ENCODE measurements at regions not wholly inside any gene's neighbourhood (a gene's known extent, or its start where the extent isn't known, plus 50 kb on each side); places are given as distances from the start of the nearest gene placed in this dataset.
"Not testable (repeated sequence)": the region's sequence is repeated elsewhere in the genome, so short reads cannot be mapped to it uniquely, and the experiment has no call there.

GRCh38 chr5:177664737-177665136 is 64.8 kb downstream of the B4GALT7 start:
- not testable (repeated sequence) for H3K4me1 ChIP-seq (ENCODE audit: control insufficient read depth, insufficient read depth, low read length, unreplicated experiment); H3K27me3 ChIP-seq (ENCODE audit: insufficient read depth, low read length); H3K79me2 ChIP-seq (ENCODE audit: control insufficient read depth, insufficient read depth, low read length, unreplicated experiment); H3K27ac ChIP-seq (ENCODE audit: low read depth, low read length); H3K4me3 ChIP-seq (ENCODE audit: low read depth, low read length); H3K36me3 ChIP-seq (ENCODE audit: insufficient read depth, low read length); H2AFZ ChIP-seq (ENCODE audit: low read length, unreplicated experiment)

GRCh38 chr5:177665172-177665571 is 65.2 kb downstream of the B4GALT7 start:
- not testable (repeated sequence) for H2AFZ ChIP-seq (ENCODE audit: low read length, unreplicated experiment); H3K4me1 ChIP-seq (ENCODE audit: control insufficient read depth, insufficient read depth, low read length, unreplicated experiment); H3K36me3 ChIP-seq (ENCODE audit: insufficient read depth, low read length); H3K27me3 ChIP-seq (ENCODE audit: insufficient read depth, low read length); H3K4me3 ChIP-seq (ENCODE audit: low read depth, low read length); H3K79me2 ChIP-seq (ENCODE audit: control insufficient read depth, insufficient read depth, low read length, unreplicated experiment); H3K27ac ChIP-seq (ENCODE audit: low read depth, low read length)

DNA sequence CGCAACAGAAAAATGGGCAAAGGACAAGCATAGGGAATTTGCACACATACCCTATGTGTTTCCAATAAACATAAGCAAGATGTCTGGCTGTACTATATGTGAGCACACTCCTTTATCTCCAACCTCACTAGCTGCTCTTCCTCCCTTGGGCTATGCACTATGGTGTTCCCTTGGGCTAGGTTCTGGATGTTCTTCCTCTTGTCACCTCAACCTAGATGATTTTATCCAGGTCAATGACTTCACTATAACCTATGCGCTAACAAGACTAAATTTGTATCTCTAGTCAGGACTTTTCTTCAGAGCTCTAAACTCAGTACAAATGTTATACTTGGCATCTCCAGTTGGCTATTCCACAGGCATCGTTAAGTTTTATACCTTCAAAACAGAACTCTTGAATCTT is 66.0 kb downstream of the B4GALT7 start:
- not testable (repeated sequence) for H3K36me3 ChIP-seq (ENCODE audit: insufficient read depth, low read length); H2AFZ ChIP-seq (ENCODE audit: low read length, unreplicated experiment); H3K79me2 ChIP-seq (ENCODE audit: control insufficient read depth, insufficient read depth, low read length, unreplicated experiment); H3K4me3 ChIP-seq (ENCODE audit: low read depth, low read length); H3K27me3 ChIP-seq (ENCODE audit: insufficient read depth, low read length); H3K4me1 ChIP-seq (ENCODE audit: control insufficient read depth, insufficient read depth, low read length, unreplicated experiment); H3K27ac ChIP-seq (ENCODE audit: low read depth, low read length)

DNA sequence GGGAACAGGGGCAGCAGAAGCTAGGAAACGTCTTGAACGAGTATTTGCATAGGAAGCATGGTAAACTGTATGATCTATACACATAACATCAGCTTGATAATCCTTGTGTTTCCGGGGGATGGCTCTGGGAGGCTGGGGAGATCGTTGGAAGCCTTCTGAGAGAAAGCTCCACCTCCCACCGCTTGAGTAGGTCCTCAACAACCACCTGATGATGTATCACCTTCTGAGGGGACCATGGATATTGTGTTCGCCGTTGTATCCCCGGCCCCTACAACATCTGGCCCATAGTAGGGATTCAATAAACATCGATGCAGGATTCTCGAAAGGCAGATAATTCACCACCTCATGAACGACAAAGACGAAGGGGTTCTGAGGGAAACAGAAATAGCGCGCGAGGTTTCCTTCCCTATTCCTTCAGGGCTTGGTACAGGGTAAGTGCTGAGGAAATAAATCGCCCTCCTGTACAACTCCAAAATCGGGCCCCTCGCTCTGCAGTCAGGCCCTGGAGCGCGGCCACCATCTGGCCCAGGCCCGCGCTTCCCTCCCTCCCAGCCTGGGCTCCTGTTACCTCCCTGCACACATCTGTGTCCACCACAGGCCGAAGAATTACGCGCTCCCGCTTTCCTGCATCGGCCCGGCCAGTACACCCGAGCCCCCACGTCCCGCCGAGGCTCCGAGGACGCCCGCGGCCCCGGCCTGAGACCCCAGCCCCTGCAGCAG is 71.3 kb downstream of the B4GALT7 start:
- H3K4me1 ChIP-seq (ENCODE audit: control insufficient read depth, insufficient read depth, low read length, unreplicated experiment); H3K27me3 ChIP-seq (ENCODE audit: insufficient read depth, low read length); H3K79me2 ChIP-seq (ENCODE audit: control insufficient read depth, insufficient read depth, low read length, unreplicated experiment); H3K36me3 ChIP-seq (ENCODE audit: insufficient read depth, low read length); H3K27ac ChIP-seq (ENCODE audit: low read depth, low read length); H2AFZ ChIP-seq (ENCODE audit: low read length, unreplicated experiment): not testable (repeated sequence)
- H3K4me3 ChIP-seq (ENCODE audit: low read depth, low read length) = peak overlapping the region; percentile 72

DNA sequence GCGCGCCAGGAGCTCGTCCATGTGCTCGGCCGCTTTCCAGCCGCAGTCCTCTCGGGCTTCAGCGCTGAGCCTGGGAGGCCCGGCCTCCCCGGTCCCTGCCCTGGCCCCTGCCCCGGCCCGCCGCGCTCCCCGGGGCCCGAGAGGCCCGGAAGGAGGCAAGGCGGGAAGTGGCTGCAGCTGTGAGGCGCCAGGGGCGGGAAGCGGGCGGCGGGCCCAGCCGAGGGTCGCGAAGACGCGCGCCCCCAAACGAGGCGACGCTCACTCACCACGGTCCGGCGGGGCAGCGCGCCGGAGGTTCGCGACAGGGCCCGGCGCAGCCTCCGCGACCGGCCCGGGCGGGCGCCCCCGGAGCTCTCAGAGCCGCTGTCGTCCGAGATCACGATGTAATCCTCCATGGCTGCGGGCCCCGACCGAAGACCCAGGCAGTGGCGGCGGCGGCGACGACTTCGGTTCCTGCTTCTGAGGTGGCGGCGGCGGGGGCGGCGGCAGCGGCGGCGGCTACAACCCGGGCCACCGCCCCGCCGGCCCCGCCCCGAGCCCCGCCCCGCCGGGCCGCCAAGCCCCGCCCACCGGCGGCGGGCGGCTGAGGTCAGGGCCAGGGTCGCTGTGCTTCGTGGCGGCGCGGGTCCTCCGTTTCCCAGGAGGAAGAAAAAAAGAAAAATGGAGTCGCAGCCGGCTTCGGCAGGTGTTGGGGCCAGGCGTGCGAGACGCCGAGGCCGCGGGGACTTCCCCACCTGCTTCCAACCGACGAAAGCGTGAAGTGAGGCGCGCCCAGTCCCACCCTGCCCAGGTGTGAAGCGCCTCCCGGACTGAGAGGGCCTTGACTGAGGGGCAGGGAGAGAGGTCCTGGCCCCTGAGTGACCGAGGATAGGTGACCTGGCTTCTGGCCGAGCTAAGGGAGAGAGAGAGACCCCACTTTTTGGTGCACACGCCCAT is 72.1 kb downstream of the B4GALT7 start:
- H3K36me3 ChIP-seq (ENCODE audit: insufficient read depth, low read length); H3K79me2 ChIP-seq (ENCODE audit: control insufficient read depth, insufficient read depth, low read length, unreplicated experiment); H3K27me3 ChIP-seq (ENCODE audit: insufficient read depth, low read length); H3K4me1 ChIP-seq (ENCODE audit: control insufficient read depth, insufficient read depth, low read length, unreplicated experiment); H3K27ac ChIP-seq (ENCODE audit: low read depth, low read length); H2AFZ ChIP-seq (ENCODE audit: low read length, unreplicated experiment): not testable (repeated sequence)
- peak overlapping the region; percentile 53; the same call in 1 of the 2 replicates for H3K4me3 ChIP-seq (ENCODE audit: low read depth, low read length)
